ENCODE measurements at regions not wholly inside any gene's neighbourhood (a gene's known extent, or its start where the extent isn't known, plus 50 kb on each side); places are given as distances from the start of the nearest gene placed in this dataset.

GRCh38 chr5:130260481-130260880 lies 356.2 kb downstream of the CHSY3 start:
- no peaks in the 10 kb centered on the region for H3K36me3 ChIP-seq (ENCODE audit: control insufficient read depth, insufficient read depth, low read length)
- ChIA-PET POLR2A (no interaction called here), CTCF (ENCODE audit: low intra/inter-chr PET ratio) (no interaction called here)
- BruUV-seq (replicated peaks) = no TSS peak
- no peak overlapping the region for H2AFZ ChIP-seq (ENCODE audit: low read depth, low read length)
- no peak for DNase-seq (ENCODE audit: extremely low read depth in 1 of 4, low spot score in 3 of 4)
- no peaks in the 10 kb centered on the region for H3K4me1 ChIP-seq (replicated peaks in 1 of 2; ENCODE audit: control insufficient read depth in 2 of 2, insufficient read depth in 2 of 2, low read length in 2 of 2)
- in situ Hi-C loops (cut with MboI) (no loop called here), intact Hi-C loops (cut with micrococcal nuclease) (no loop called here)
- H3K27ac ChIP-seq (ENCODE audit: extremely low read depth, low read depth, low read length) = no peak overlapping the region
- 2% methylated on average over 2 of the region's 2 CpGs for WGBS (ENCODE audit: insufficient coverage, low coverage, missing lambda C conversion rate)
- no peaks in the 10 kb centered on the region for H3K79me2 ChIP-seq (ENCODE audit: control insufficient read depth, insufficient read depth, low read length)
- no peak for FAIRE-seq
- H3K4me2 ChIP-seq (ENCODE audit: insufficient read depth, low read length) = no peak overlapping the region
- H3K9me3 ChIP-seq (replicated peaks; ENCODE audit: control insufficient read depth, insufficient read depth, low read depth, low read length) = no peaks in the 10 kb centered on the region
- ATAC-seq = no peak
- H3K9me1 ChIP-seq (ENCODE audit: control insufficient read depth, insufficient read depth, low read length) = no peaks in the 10 kb centered on the region
- H3K27me3 ChIP-seq (ENCODE audit: control insufficient read depth in 2 of 2, insufficient read depth in 2 of 2, low read length in 2 of 2) = no peaks in the 10 kb centered on the region
- TF ChIP-seq E2F8 (IDR thresholded peaks at IDR 0.05; ENCODE audit: low read depth, partially characterized antibody) (no peak), SNIP1 (IDR thresholded peaks at IDR 0.05; ENCODE audit: low read depth) (no peak), HMG20B (CRISPR knock-in tag; IDR thresholded peaks at IDR 0.05) (no peak), FOXO4 (CRISPR knock-in tag; IDR thresholded peaks at IDR 0.05) (no peak), MBD1 (CRISPR knock-in tag; IDR thresholded peaks at IDR 0.05) (no peak), MCM3 (IDR thresholded peaks at IDR 0.05) (no peak), RHOXF2B (CRISPR knock-in tag; conservative IDR thresholded peaks at IDR 0.05) (no peak), CBX8 (IDR thresholded peaks at IDR 0.05; ENCODE audit: borderline replicate concordance, extremely low read depth, low read depth, low read length, poor library complexity, severe bottlenecking) (no peak), RBM34 (IDR thresholded peaks at IDR 0.05; ENCODE audit: borderline replicate concordance, insufficient read depth, low read length) (no peak), NFE2 (IDR thresholded peaks at IDR 0.05; ENCODE audit: low read depth) (no peak), FOXJ2 (tag; IDR thresholded peaks at IDR 0.05) (no peak), ZNF174 (CRISPR knock-in tag; IDR thresholded peaks at IDR 0.05) (no peak), GMEB1 (CRISPR knock-in tag; IDR thresholded peaks at IDR 0.05) (no peak), KDM5B (IDR thresholded peaks at IDR 0.05; ENCODE audit: insufficient replicate concordance, low read depth, low read length) (no peak), OTX1 (CRISPR knock-in tag; IDR thresholded peaks at IDR 0.05) (no peak)
- H3K4me3 ChIP-seq = no peak overlapping the region
- H4K20me1 ChIP-seq (replicated peaks; ENCODE audit: control insufficient read depth, insufficient read depth, low read length) = no peaks in the 10 kb centered on the region
- H3K9ac ChIP-seq (ENCODE audit: insufficient read depth in 1 of 2, low read depth in 2 of 2, low read length in 2 of 2) = no peak overlapping the region
